ENCODE measurements at regions not wholly inside any gene's neighbourhood (a gene's known extent, or its start where the extent isn't known, plus 50 kb on each side); places are given as distances from the start of the nearest gene placed in this dataset.
"Not testable (repeated sequence)": the region's sequence is repeated elsewhere in the genome, so short reads cannot be mapped to it uniquely, and the experiment has no call there.

DNA sequence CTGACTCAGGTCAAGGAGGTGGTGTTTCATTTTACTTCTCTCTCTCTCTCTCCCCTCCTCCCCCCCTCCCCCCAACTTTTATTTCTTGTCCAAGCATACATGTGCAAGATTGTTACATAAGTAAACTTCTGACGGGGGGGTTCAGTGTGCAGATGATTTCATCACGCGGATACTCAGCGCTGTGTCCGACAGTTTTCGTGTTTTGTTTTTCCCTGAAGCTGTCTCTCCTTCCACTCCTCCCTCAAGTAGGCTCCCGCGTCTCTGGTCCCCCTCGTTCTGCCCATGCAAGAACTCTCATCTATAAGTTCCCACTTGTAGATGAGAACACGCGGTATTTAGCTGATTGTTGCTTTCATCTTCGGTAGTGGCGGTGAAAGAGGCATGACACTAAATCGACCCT lies 111.0 kb upstream of the ANKRD30BL start:
- no peak for DNase-seq (ENCODE audit: low read depth)

DNA sequence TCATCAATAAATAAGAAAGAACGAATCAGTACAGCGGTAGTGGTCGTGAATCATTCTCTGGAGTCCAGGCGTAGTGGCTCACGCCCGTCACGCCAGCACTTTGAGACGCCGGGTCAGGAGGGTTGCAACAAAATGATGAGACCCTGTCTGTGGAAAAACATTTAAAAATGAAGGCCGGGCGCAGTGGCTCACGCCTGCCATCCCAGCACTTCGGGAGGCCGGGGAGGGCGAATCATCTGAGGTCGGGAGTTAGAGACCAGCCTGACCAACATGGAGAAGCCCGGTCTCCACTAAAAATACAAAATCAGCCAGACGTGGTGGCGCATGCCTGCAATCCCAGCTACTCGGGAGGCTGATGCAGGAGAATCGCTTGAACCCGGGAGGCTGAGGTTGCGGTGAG lies 111.8 kb upstream of the ANKRD30BL start:
- not testable (repeated sequence) for DNase-seq (ENCODE audit: low read depth)

- no peak for DNase-seq (ENCODE audit: low read depth)
Measured at GRCh38 chr2:132274000-132274399, 112.2 kb upstream of the ANKRD30BL start.

DNA sequence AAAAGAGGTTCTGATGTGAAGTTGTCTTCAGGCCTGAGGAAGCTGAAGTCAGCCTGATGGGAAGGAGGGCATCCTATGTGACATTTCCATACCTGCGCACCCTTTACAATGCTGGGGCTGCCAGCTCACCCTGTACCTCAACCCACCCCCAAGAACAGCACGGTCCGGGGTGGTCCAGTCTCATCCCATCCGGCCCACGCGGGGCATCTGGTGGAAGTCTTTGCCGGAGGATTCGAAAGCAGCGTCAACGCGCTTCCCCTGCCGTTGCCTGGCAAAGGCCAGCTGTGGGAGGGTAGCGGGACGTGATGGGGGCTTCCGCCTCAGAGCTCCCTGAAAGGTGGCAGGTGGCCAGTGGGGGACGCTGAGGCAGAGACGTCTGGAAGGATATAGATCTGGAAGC lies 113.6 kb upstream of the ANKRD30BL start:
- no peak for DNase-seq (ENCODE audit: low read depth)

- DNase-seq (ENCODE audit: low read depth), result no peak
Measured at GRCh38 chr2:132276571-132276981, 114.8 kb upstream of the ANKRD30BL start.

GRCh38 chr2:132278267-132278666 lies 116.5 kb upstream of the ANKRD30BL start:
- no peak for DNase-seq (ENCODE audit: low read depth)

DNA sequence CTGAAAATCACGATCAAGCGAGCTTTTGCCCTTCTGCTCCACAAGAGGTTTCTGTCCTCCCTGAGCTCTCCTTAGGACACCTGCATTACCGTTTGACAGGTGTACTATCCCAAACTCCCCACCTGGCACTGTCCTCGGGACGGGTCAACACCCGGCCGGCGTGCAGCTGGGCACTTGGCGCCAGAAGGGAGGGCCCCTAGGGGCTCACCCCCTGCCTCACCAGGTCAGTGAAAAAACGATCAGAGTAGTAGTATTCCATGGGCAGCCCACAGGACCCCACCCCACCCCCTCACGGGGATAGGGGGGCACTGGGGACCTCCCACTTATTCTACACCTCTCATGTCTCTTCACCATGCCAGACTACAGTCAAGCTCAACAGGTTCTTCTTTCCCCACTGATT lies 117.6 kb upstream of the ANKRD30BL start:
- DNase-seq (ENCODE audit: low read depth), result no peak

- no peak for DNase-seq (ENCODE audit: low read depth)
Measured at GRCh38 chr2:132279930-132280615, 118.3 kb upstream of the ANKRD30BL start.

DNA sequence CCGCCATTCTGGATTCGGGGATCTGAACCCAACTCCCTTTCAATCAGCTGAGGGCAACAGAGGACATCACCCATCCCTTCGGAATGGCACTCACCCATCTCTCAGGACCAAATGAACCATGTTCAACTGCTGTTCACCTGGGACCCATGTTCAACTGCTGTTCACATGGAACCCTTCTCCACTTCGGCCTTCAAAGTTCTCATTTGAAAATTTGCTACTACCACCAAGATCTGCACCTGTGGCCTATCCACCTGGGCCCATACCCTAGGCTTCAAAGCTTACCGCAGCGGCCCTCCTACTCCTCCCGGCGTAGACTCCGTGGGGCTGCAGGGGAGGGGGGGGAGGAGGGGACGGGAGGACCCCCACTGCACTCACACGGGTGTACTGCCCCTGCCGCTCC lies 119.2 kb upstream of the ANKRD30BL start:
- DNase-seq (ENCODE audit: low read depth), result no peak

- DNase-seq (ENCODE audit: low read depth), result not testable (repeated sequence)
Measured at GRCh38 chr2:132282104-132282503, 120.4 kb upstream of the ANKRD30BL start.

- no peak for DNase-seq (ENCODE audit: low read depth)
Measured at GRCh38 chr2:132282911-132283310, 121.2 kb upstream of the ANKRD30BL start.

- DNase-seq (ENCODE audit: low read depth), result peak; percentile 34
Measured at GRCh38 chr2:132286289-132286911, 124.6 kb upstream of the ANKRD30BL start.

DNA sequence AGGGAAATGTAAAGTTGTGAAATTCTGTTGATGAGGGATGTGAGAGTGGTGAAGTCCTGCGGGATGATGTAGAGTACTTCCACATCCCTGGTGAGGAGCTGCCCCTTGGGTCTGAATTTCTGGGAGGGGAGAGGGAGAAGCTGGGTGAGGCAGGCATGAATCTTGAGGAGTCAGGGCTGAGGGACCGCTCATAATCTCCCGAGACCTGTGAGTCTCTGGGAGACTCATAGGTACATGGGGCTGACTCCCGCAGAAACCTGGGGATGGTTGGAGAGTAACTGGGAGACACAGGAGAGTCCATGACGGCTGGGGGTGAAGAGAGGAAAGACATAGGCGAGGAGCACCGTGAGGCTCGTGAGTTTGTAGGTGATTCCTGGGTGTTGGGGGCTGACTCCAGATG lies 126.2 kb upstream of the ANKRD30BL start:
- not testable (repeated sequence) for DNase-seq (ENCODE audit: low read depth)

- not testable (repeated sequence) for DNase-seq (ENCODE audit: low read depth)
Measured at GRCh38 chr2:132289138-132289537, 127.4 kb upstream of the ANKRD30BL start.

DNA sequence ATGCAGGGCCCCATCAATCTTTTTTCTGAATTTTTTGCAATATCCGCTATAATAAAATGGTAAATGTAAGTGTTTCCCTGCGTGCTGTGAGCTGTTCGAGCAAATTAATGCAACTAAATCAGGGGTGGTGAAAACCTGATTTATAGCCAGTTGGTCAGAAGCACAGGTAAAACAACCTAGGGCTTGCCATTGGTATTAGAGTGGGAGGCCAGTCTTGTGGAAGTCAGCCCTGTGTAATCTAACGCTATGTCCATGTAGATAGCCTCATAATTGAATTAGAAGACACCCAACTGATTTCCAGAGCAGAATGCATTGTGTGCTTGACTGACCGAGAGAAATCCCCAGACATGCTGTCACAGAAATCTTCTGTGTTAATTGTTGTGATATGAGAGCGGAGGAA lies 126.8 kb upstream of the GPR39 start:
- DNase-seq (ENCODE audit: low read depth), result not testable (repeated sequence)

- not testable (repeated sequence) for DNase-seq (ENCODE audit: low read depth)
Measured at GRCh38 chr2:132300592-132301378, 115.8 kb upstream of the GPR39 start.

DNA sequence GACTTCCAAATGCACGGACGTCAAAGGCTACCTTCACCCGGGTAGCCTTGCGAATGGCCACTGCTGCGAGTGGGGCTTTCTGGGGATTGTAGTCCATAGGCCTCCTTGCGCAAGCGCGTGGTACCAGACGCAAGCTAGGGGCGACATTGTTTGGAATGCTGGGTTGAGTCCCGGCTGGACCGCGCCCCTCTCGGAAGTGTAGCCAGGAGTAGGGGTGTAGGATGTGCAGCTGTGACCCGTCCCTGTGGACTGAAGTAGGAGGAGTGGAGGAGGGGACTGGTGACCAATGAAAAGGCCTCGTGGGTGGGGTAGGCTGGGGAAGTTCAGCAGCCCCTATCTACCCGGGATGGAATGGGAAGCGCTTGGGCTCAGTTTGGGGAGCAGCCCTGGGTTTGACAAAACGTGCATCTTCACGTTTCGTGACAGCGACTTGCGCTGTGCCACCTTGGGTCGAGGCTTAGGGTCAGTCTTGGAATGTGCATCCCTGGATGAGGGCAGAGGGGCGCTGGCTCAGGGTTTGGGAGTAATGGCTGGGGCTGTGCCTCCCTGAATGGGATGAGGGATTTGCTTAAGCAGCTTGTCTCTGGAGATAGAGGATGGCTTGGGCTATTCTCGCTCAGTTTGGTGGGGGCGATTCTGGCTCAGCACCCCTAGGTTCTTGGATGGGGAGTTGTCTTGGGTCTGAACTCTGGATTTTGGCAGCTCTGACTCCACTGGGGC lies 111.8 kb upstream of the GPR39 start:
- peak; percentile 59 for DNase-seq (ENCODE audit: low read depth)

DNA sequence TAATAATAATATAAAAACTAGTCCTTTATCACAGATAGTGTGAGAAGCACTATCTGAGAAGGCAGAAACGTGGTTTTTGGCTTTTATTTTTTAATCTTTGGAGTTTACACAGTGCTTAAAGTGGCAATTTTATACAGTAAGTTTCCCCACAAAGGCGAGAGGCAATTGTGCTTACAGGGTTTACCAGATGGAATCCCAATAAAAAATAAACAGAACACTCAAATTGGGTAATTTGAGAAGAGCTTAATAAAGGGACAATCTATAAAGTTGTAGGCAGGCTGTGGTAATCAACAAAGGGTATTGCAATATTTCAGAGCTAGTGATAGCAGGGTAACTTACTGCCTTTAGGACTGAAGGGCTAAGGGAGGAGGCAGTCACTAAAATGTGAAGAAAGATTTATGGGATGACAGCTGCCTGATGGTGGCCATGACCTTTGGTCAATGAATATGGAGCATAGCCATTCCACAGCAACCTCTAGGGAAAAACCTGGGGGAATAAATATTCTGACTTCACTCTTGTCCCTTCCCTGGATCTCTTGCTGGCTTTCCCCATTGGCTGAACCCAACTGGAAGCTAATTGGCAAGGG lies 108.9 kb upstream of the GPR39 start:
- DNase-seq (ENCODE audit: low read depth), result not testable (repeated sequence)

DNA sequence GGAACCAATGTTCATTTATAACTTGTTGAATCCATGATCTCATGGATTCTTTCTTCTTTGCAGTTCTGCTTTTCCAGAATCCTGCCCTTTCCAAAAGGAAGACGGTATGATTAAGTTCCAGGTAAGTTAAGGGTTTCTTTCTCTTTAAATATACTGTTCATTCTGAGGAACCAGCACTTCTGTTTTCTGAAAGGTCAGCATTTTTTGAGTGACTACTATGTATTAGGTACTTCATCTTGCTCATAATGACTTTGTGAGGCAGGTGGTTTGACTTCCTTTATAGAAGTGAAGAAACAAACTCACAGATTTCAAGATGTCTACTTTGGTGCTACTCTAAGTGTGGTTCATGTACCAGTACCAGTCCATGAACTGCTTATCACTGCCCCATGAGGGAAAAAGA lies 107.4 kb upstream of the GPR39 start:
- DNase-seq (ENCODE audit: low read depth), result not testable (repeated sequence)

DNA sequence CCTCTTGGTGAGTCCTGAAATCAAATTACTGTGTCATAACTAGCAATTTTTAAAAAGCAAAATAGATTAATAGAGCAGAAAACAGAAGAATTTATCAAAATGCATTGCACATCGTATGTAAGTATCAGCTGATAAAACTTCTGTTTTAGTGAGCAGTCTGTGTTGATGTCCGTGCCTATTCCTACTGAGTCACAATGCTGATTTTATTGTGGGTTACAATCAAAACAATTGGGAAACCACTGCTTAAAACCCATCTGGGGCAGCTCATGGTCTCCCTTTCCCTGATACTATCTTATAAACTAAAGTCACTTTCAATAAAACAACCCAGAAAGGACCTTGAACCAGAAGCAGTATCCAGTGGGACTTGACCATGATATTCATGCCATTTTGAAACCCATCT lies 101.1 kb upstream of the GPR39 start:
- DNase-seq (ENCODE audit: low read depth), result not testable (repeated sequence)

DNA sequence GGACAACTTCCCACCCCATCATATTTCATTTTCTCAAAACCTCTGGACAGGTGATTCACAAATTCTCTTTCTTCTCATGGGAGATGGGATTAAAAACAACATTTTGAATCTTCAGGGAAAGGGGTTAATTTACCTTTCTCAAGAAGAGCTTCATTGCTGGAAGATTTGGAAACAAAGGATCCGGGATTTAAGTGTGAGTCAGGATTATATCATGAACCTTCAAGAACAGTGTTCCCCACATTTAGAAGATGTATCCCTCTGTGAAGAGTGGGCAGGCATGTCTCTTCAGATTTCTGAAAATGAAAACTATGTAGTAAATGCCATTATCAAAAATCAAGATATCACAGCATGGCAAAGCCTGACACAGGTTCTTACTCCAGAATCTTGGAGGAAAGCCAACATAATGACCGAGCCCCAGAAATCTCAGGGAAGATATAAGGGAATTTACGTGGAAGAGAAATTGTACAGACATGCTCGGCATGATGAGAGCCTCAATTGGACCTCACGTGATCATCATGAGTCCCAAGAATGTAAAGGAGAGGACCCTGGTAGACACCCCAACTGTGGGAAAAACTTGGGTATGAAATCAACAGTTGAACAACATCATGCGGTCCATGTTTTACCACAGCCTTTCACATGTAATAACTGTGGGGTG lies 99.5 kb upstream of the GPR39 start:
- not testable (repeated sequence) for DNase-seq (ENCODE audit: low read depth)

Data from Daoy (cell line).